Ovary (tissue), 7 donors: ENCODE measurements at regions not wholly inside any gene's neighbourhood (a gene's known extent, or its start where the extent isn't known, plus 50 kb on each side); places are given as distances from the start of the nearest gene placed in this dataset.
"Not testable (repeated sequence)": the region's sequence is repeated elsewhere in the genome, so short reads cannot be mapped to it uniquely, and the experiment has no call there.

ENCODE experiments used
- DNase-seq, 5 donors: peaks; one replicate each; pipeline ENCODE4 v3.0.0-alpha.2; 2019 to 2020
- H3K27ac ChIP-seq, 2 donors: fragments of 200-600 bp; one replicate each; pipeline versions ENCODE4 v1.5.1 to v1.8.0; 2019 to 2022
- H3K27me3 ChIP-seq: fragments of 200-600 bp; one replicate; pipeline ENCODE4 v1.8.0; 2022
- H3K36me3 ChIP-seq: fragments of 200-600 bp; sonication (generic); one replicate; pipeline ENCODE4 v1.5.1; 2019
- H3K4me1 ChIP-seq: one replicate; pipeline ENCODE4 v1.8.1; 2013; ENCODE audit warnings: mild to moderate bottlenecking, moderate library complexity; ENCODE audit not compliant: insufficient read depth
- H3K4me3 ChIP-seq: fragments of 200-600 bp; sonication (generic); one replicate; pipeline ENCODE4 v1.5.1; 2017
- H3K9me3 ChIP-seq, 2 donors: fragments of 200-600 bp in 1 of 2; sonication (generic) in 1 of 2; one replicate each; pipeline versions ENCODE4 v1.5.1 to v1.8.1; 2013 to 2019; ENCODE audit warnings: mild to moderate bottlenecking in 1 of 2, moderate library complexity in 1 of 2
- EP300 ChIP-seq: sonication (generic); formaldehyde crosslinking; IDR thresholded peaks from one replicate; pipeline ENCODE4 v1.6.1; 2017; ENCODE audit warnings: antibody characterized with exemption
- POLR2A ChIP-seq: fragments of 450-650 bp; IDR thresholded peaks from one replicate; pipeline ENCODE4 v1.6.1; 2017; ENCODE audit warnings: antibody characterized with exemption, mild to moderate bottlenecking, moderate library complexity
- WGBS, 3 donors: extraction: QIAGEN DNeasy Blood & Tissue Kit in 1 of 3; methylation state at CpG; one replicate each; pipeline versions ENCODE4 v1.1.5 to v1.1.7; 2013 to 2017; 5-methylcytosine and 5-hydroxymethylcytosine counted together
- intact Hi-C, 4 donors: fragments of 100-400 bp; cut with DNase I; formaldehyde crosslinking; loops; one replicate each; pipeline versions ENCODE4 v1.11.0 to v1.15.1; 2022 to 2023
- TF ChIP-seq, protein P1 (sequence below), 3 donors: fragments of 450-650 bp in 2 of 3; fragments of 200-600 bp in 1 of 3; IDR thresholded peaks; one replicate each; pipeline versions ENCODE4 v1.5.1 to v1.8.0; 2016 to 2022; ENCODE audit warnings: antibody characterized with exemption in 3 of 3, mild to moderate bottlenecking in 1 of 3
- donor health status: DM: no; HTN: no; CAD: no; lungs with moderate emphysema.
- donor health status: DM: no; HTN: no; CAD: no.
- donor health status: Bipolar disorder and iron deficiency.
- donor health status: DM: no; HTN: no; CAD: no.
- donor health status: DM: yes; HTN: yes; CAD: no.

DNA sequence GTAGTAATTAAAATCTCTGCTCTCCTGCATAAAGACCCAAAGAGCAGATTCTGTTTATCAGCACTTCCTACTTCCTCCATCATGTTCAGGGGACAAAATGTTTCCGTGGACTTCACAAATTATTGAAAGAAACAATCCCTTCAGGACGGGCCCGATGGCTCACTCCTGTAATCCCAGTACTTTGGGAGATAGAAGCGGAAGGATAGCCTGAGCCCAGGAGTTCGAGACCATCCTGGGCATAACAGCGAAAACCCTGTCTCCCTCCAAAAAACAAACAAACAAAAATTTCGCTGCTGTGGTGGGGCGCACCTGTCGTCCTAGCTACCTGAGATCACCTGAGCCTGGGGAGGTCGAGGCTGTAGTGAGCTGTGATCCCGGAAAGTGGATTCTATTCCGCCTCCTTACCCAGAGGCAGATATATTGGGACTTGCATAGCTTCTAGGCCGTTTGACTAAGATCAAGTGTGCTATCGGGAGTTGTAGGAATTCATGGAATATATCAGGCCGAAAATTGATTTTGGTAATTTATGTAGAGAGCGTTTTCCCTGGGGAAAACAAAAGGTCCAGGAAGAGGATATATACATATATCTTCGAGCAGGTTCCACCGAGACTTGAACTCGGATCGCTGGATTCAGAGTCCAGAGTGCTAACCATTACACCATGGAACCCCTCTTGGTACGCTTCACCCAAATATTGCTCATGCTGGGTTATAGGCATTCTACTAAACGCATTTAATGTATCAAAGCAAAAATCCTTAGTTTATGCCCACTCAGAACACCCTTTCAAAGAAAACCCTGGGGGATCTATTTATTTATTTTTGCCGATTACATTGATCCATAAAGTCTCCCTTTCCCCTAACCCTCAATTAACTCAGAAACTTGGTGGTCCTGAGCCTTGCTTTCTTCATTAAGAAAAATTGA lies 74.5 kb upstream of the ZNF184 start:
- TF ChIP-seq, protein P1, sequence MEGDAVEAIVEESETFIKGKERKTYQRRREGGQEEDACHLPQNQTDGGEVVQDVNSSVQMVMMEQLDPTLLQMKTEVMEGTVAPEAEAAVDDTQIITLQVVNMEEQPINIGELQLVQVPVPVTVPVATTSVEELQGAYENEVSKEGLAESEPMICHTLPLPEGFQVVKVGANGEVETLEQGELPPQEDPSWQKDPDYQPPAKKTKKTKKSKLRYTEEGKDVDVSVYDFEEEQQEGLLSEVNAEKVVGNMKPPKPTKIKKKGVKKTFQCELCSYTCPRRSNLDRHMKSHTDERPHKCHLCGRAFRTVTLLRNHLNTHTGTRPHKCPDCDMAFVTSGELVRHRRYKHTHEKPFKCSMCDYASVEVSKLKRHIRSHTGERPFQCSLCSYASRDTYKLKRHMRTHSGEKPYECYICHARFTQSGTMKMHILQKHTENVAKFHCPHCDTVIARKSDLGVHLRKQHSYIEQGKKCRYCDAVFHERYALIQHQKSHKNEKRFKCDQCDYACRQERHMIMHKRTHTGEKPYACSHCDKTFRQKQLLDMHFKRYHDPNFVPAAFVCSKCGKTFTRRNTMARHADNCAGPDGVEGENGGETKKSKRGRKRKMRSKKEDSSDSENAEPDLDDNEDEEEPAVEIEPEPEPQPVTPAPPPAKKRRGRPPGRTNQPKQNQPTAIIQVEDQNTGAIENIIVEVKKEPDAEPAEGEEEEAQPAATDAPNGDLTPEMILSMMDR (IDR thresholded peaks at IDR 0.05) = no peak
- TF ChIP-seq EP300 (no peak), POLR2A (no peak)
- Histone ChIP-seq H3K36me3 (no peaks in the 10 kb centered on the region), H3K9me3 (peaks cover 0 to 4% of the 10 kb centered on the region in 2 donors), H3K4me1 (no peaks in the 10 kb centered on the region), H3K4me3 (no peak overlapping the region), H3K27ac (no peak overlapping the region), H3K27me3 (no peaks in the 10 kb centered on the region)
- 15 to 51% (median 19%) methylated on average over 23 of the region's 23 CpGs for WGBS, 3 donors
- intact Hi-C loops = no loop called here
- DNase-seq = no peak

DNA sequence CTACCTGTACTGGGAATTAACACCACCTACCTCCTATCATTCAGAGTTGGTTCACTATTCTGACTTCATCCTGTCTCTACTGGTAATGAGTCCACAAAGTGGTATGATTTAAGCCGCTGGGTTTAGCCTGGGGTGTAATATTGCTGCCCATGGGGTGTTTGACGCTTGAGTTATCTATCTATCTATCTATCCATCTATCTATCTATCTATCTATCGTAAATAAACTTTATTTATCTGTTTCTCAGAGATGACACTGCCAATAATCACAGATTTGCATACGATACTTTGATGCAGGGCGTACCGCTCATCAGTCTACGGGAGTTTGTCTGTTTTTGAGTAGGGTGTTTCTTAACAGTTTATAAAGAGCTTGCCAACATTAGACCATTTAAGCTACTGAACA lies 73.6 kb upstream of the ZNF184 start:
- Histone ChIP-seq H3K4me1 (no peaks in the 10 kb centered on the region), H3K4me3 (no peak overlapping the region), H3K36me3 (no peaks in the 10 kb centered on the region), H3K27me3 (no peaks in the 10 kb centered on the region), H3K27ac (no peak overlapping the region), H3K9me3 (peaks cover 0 to 4% of the 10 kb centered on the region in 2 donors)
- intact Hi-C loops = no loop called here
- DNase-seq = no peak
- TF ChIP-seq POLR2A (no peak), EP300 (no peak)
- TF ChIP-seq, protein P1 (IDR thresholded peaks at IDR 0.05) = no peak
- 83 to 87% (median 86%) methylated on average over 7 of the region's 7 CpGs for WGBS, 3 donors

DNA sequence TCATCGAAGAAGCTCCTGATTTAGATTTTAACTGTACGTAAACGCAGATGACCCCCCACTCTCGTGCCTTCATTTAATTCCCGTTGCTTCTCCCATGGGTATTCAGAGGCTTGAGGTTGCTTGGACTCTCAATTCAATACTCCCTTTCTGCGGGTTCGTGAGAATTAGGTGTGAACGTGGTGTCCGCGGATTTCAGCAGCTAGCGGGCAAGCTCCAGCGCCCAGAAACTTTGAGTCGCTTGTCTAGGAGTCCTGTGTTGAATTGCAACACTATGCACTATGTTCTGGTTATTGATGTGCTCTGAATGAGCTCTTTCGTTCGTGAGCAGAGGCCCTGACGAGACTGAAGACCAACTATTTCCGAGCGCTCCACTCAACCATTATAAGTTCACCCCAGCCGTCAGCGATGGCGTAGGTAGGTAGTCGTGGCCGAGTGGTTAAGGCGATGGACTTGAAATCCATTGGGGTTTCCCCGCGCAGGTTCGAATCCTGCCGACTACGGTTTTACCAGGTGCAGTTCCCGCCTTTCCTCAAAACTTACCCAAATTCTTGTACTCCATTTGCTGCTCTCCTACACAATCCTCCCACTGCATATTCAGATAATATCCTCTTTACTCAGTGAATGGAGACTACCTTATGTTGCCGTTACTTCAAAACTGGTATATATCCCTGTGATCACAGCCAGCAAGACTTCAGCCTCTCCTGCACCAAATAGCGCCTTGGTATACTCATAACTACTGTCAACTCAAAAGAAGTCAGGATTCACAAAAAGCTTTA lies 72.6 kb upstream of the ZNF184 start:
- WGBS, 3 donors = 5 to 7% (median 6%) methylated on average over 32 of the region's 32 CpGs
- Histone ChIP-seq H3K27ac (no peak overlapping the region), H3K4me1 (no peaks in the 10 kb centered on the region), H3K9me3 (peaks cover 0 to 4% of the 10 kb centered on the region in 2 donors), H3K4me3 (no peak overlapping the region), H3K27me3 (no peaks in the 10 kb centered on the region), H3K36me3 (no peaks in the 10 kb centered on the region)
- TF ChIP-seq, protein P1 (IDR thresholded peaks at IDR 0.05) = no peak
- no peak for TF ChIP-seq EP300
- TF ChIP-seq POLR2A = no peak
- intact Hi-C loops = no loop called here
- DNase-seq = no peak

DNA sequence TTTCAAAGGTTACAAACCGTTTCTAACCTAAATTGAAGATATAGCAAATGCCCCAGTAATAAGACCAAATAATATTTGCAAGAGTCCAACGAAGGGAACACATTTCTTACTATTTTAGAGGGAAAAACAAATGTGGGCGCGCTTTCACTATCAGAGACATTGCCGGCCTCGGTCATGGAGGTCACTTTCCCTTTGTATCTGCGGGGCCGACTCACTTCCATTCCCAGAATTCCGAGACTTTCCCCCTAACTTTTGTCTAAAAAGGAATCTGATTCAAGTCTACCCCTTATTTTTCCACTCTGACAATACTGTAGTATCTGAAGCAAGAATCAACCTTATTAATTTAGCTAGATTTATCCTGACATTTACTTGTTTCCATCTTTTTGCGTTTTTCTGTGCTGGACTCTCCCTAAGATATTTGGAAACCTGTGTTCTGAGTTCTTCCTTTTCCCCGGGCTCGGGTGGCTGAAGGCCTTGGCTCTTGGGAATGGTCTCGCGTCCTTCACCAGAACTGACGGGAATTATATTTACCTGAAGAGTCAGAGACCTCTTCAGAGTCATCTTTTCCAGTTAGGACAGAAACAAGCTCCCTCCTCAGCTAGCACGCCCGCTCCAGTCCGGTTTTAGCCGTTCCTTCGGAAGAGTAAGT lies 71.8 kb upstream of the ZNF184 start:
- H3K4me3 ChIP-seq = no peak overlapping the region
- 3 to 5% (median 5%) methylated on average over 20 of the region's 20 CpGs for WGBS, 3 donors
- intact Hi-C loops = no loop called here
- peaks cover 0 to 4% of the 10 kb centered on the region in 2 donors for H3K9me3 ChIP-seq
- no peaks in the 10 kb centered on the region for H3K36me3 ChIP-seq
- no peak for DNase-seq
- no peaks in the 10 kb centered on the region for H3K27me3 ChIP-seq
- TF ChIP-seq EP300 = no peak
- TF ChIP-seq, protein P1 (IDR thresholded peaks at IDR 0.05) = no peak
- TF ChIP-seq POLR2A = no peak
- no peaks in the 10 kb centered on the region for H3K4me1 ChIP-seq
- H3K27ac ChIP-seq = no peak overlapping the region

DNA sequence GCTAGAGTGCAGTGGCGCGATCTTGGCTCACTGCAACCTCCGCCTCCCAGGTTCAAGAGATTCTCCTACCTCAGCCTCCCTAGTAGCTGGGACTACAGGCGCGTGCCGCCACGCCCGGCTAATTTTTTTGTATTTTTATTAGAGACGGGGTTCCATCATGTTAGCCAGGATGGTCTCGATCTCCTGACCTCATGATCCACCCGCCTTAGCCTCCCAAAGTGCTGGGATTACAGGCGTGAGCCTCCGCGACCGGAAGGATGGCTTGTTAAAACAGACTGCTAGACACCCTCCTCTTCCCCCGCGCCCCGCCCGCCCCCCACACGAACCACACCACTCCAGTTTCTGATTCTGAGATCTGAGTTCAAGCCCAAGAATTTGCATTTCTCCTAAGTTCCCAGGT lies 71.2 kb upstream of the ZNF184 start:
- WGBS, 3 donors = 20 to 23% (median 21%) methylated on average over 20 of the region's 20 CpGs
- H3K4me3 ChIP-seq, H3K36me3 ChIP-seq, DNase-seq, intact Hi-C loops, H3K4me1 ChIP-seq, H3K27ac ChIP-seq, H3K9me3 ChIP-seq, H3K27me3 ChIP-seq: not testable (repeated sequence)
